Gastrocnemius medialis (tissue), 4 donors: ENCODE measurements at regions not wholly inside any gene's neighbourhood (a gene's known extent, or its start where the extent isn't known, plus 50 kb on each side); places are given as distances from the start of the nearest gene placed in this dataset.

ENCODE experiments used
- POLR2A ChIP-seq, 2 donors: fragments of 450-650 bp; IDR thresholded peaks; one replicate each; pipeline ENCODE4 v1.6.1; 2017; ENCODE audit warnings: antibody characterized with exemption in 2 of 2, mild to moderate bottlenecking in 2 of 2, moderate library complexity in 2 of 2
- TF ChIP-seq, protein P1 (sequence below), 5 experiments: fragments of 450-650 bp in 3 of 5; fragments of 200-600 bp in 2 of 5; sonication (generic) in 2 of 5; IDR thresholded peaks in 4 of 5; conservative IDR thresholded peaks in 1 of 5; 1 replicate in 4 of 5; 2 replicates in 1 of 5; pipeline ENCODE4 v1.5.1; 2016 to 2019; ENCODE audit warnings: antibody characterized with exemption in 5 of 5, mild to moderate bottlenecking in 3 of 5, moderate library complexity in 3 of 5

DNA sequence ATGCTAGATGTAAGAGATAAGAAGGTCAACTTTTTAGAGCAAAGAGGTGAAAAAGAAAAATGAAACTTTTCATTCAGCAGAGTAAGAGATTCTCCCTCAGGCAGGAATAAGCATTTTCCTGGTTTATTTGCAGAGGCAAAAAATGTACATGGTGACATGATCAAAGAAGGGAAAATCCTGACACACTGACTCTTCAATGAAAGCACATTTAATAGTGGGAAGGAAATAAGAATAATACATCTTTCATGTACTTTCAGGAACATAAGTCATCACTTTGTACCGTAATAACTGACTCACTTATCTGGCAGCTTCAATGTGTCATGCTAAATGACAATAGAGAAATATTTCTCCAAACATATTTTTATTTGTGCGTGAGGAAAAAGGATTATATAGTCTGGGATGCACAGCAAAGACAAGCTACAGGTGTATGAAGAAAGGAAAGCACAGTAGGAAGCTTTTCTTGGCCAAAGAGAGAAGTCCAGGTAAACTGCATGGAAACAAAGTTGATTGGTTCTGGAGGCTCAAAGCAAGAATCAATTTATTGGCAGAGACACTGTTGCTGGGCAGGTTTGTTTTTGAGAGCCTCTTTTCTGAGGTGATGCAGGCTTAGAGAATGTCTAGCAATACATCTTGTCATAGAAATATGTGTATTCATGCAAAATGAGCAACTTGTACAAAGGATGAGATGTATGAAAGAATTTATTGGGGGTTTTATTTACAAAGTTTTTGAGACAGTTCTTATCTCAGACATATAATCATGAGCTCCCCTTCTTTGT is 1409.0 kb downstream of the PLA2G4A start:
- TF ChIP-seq, protein P1, sequence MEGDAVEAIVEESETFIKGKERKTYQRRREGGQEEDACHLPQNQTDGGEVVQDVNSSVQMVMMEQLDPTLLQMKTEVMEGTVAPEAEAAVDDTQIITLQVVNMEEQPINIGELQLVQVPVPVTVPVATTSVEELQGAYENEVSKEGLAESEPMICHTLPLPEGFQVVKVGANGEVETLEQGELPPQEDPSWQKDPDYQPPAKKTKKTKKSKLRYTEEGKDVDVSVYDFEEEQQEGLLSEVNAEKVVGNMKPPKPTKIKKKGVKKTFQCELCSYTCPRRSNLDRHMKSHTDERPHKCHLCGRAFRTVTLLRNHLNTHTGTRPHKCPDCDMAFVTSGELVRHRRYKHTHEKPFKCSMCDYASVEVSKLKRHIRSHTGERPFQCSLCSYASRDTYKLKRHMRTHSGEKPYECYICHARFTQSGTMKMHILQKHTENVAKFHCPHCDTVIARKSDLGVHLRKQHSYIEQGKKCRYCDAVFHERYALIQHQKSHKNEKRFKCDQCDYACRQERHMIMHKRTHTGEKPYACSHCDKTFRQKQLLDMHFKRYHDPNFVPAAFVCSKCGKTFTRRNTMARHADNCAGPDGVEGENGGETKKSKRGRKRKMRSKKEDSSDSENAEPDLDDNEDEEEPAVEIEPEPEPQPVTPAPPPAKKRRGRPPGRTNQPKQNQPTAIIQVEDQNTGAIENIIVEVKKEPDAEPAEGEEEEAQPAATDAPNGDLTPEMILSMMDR (IDR thresholded peaks at IDR 0.05 in 4 of 5, conservative IDR thresholded peaks at IDR 0.05 in 1 of 5), result no peak
- TF ChIP-seq POLR2A (IDR thresholded peaks at IDR 0.05), result no peak
